ENCODE measurements at regions not wholly inside any gene's neighbourhood (a gene's known extent, or its start where the extent isn't known, plus 50 kb on each side); places are given as distances from the start of the nearest gene placed in this dataset.

DNA sequence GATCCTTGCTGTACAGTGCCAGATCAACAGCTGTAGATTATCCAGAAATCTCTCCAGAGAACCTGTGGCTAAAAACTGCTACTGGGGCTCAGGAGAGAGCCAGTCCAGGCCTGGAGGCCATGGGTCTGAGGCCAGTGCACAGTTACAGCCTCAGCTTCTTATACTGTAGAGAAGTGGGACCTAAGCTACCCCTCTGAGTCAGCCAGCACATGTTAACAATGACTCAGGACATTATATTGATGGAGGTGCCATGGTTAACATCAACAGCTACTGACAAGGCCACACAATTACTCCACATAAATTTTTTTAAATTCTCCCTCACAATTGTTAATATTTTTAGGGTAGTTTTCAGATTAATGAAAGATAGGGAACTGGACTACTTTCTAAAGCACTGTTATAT is 138.5 kb downstream of the RBM26 start:
- Histone ChIP-seq H3K9me3 (ENCODE audit: insufficient read depth, low read length) (no peaks in the 10 kb centered on the region), H4K20me1 (ENCODE audit: insufficient read depth, low read length) (no peaks in the 10 kb centered on the region), H3K4me2 (ENCODE audit: low read length) (no peak overlapping the region), H3K4me1 (ENCODE audit: low read length) (no peaks in the 10 kb centered on the region), H3K4me3 (ENCODE audit: low read length) (no peak overlapping the region), H3K9ac (ENCODE audit: low read length) (no peak overlapping the region), H3K27ac (ENCODE audit: low read length) (no peak overlapping the region), H2AFZ (ENCODE audit: low read depth, low read length) (no peak overlapping the region), H3K27me3 (ENCODE audit: low read depth, low read length) (0 out of 2 replicates have a peak, but pooled peaks cover 9% of the 10 kb centered on the region), H3K36me3 (replicated peaks; ENCODE audit: low read depth, low read length) (no peaks in the 10 kb centered on the region), H3K79me2 (ENCODE audit: low read length) (no peaks in the 10 kb centered on the region)
- no peak for TF ChIP-seq EZH2phosphoT487 (IDR thresholded peaks at IDR 0.05; ENCODE audit: low read depth)
- TF ChIP-seq, protein P1, sequence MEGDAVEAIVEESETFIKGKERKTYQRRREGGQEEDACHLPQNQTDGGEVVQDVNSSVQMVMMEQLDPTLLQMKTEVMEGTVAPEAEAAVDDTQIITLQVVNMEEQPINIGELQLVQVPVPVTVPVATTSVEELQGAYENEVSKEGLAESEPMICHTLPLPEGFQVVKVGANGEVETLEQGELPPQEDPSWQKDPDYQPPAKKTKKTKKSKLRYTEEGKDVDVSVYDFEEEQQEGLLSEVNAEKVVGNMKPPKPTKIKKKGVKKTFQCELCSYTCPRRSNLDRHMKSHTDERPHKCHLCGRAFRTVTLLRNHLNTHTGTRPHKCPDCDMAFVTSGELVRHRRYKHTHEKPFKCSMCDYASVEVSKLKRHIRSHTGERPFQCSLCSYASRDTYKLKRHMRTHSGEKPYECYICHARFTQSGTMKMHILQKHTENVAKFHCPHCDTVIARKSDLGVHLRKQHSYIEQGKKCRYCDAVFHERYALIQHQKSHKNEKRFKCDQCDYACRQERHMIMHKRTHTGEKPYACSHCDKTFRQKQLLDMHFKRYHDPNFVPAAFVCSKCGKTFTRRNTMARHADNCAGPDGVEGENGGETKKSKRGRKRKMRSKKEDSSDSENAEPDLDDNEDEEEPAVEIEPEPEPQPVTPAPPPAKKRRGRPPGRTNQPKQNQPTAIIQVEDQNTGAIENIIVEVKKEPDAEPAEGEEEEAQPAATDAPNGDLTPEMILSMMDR (IDR thresholded peaks at IDR 0.05; ENCODE audit: low read depth, low read length) = no peak

DNA sequence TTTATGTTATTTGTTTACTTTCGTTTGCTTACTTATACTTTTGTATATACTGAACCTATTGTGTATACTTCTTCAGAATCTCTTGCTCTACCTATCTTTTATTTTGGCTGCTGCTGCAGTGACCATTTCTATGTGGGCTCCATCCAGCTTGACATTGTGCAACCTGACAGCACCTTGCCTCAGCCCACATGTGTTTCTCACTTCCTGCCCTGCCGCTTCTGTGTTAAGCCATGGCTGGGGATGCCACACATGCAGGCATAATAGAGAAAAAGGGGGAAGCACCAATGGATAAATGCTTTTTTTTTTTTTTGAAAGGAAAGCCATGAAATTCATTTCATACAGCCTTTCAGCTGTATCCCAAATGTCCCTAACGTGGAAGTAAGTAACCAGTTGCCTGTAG is 147.6 kb downstream of the RBM26 start:
- Histone ChIP-seq H4K20me1 (ENCODE audit: insufficient read depth, low read length) (no peaks in the 10 kb centered on the region), H2AFZ (ENCODE audit: low read depth, low read length) (no peak overlapping the region)
- no peak for TF ChIP-seq EZH2phosphoT487 (IDR thresholded peaks at IDR 0.05; ENCODE audit: low read depth)
- TF ChIP-seq, protein P1 (IDR thresholded peaks at IDR 0.05; ENCODE audit: low read depth, low read length) = no peak

DNA sequence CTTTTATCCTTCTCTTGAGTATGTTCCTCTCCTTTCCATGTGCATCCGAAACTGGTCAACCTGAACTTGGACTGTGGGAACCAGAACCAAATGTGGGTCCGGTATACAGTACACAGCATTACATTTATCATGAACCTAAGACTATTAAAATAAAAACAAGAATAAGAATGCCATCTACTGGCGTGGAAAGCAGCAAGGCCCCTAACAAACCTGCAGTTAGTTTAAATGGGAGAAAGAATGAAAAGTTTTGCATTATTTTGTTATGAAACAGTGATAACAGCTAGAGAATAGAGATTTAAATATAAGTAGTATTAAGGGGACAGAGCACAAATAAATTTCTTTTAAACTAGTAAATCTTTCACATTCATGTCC is 159.5 kb downstream of the RBM26 start:
- Histone ChIP-seq H3K36me3 (replicated peaks; ENCODE audit: low read depth, low read length) (no peaks in the 10 kb centered on the region), H3K79me2 (ENCODE audit: low read length) (no peaks in the 10 kb centered on the region), H3K27ac (ENCODE audit: low read length) (no peak overlapping the region), H3K4me1 (ENCODE audit: low read length) (peaks cover 7% of the 10 kb centered on the region), H3K9me3 (ENCODE audit: insufficient read depth, low read length) (no peaks in the 10 kb centered on the region), H3K9ac (ENCODE audit: low read length) (0 out of 2 replicates have a peak overlapping the region, but pooled peaks have one; percentile 14), H2AFZ (ENCODE audit: low read depth, low read length) (peak overlapping the region; percentile 19; the same call in 1 of the 2 replicates), H3K4me3 (ENCODE audit: low read length) (peak overlapping the region; percentile 64), H4K20me1 (ENCODE audit: insufficient read depth, low read length) (no peaks in the 10 kb centered on the region), H3K4me2 (ENCODE audit: low read length) (peak overlapping the region; percentile 69), H3K27me3 (ENCODE audit: low read depth, low read length) (peaks cover 26% of the 10 kb centered on the region)
- TF ChIP-seq EZH2phosphoT487 (IDR thresholded peaks at IDR 0.05; ENCODE audit: low read depth) = no peak
- TF ChIP-seq, protein P1 (IDR thresholded peaks at IDR 0.05; ENCODE audit: low read depth, low read length) = peak; percentile 92

More for the DNA sequence above, 147.6 kb downstream of the RBM26 start:
- H3K36me3 ChIP-seq (replicated peaks; ENCODE audit: low read depth, low read length) = no peaks in the 10 kb centered on the region
- 0 out of 2 replicates have a peak, but pooled peaks cover 6% of the 10 kb centered on the region for H3K4me1 ChIP-seq (ENCODE audit: low read length)
- no peaks in the 10 kb centered on the region for H3K27me3 ChIP-seq (ENCODE audit: low read depth, low read length)
- no peak overlapping the region for H3K4me3 ChIP-seq (ENCODE audit: low read length)
- H3K9me3 ChIP-seq (ENCODE audit: insufficient read depth, low read length) = no peaks in the 10 kb centered on the region
- H3K27ac ChIP-seq (ENCODE audit: low read length) = no peak overlapping the region
- H3K4me2 ChIP-seq (ENCODE audit: low read length) = peak overlapping the region; percentile 18
- no peak overlapping the region for H3K9ac ChIP-seq (ENCODE audit: low read length)
- H3K79me2 ChIP-seq (ENCODE audit: low read length) = no peaks in the 10 kb centered on the region

DNA sequence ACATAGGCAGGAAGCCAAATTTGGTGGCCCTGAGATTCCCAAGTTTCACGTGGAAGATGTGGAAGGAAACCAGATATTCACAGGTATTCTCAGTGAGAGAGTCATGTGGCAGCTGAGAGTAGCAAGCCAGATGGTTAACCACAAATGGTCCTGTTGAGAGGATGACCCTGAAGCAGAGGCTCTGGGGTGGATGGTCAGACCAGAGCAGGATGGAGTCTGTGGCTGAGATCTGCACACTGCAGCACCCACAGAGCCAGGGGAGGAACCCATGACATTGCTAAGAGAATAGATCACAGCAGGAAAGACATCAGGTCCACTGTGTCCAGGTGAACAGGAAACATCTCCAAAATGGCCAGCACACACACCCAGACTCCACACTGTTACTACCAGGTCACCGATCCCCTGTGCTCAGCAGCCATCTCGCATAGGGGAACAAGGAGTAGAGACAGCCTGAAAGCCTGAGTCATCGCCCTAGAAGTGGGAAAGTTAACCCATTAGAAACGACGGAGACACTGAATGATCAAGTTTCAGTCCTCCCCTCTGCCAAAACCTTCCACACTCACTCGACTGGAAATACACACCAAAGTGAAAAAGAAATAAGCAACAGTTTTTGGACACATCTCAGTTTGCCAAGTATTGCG is 160.0 kb downstream of the RBM26 start:
- Histone ChIP-seq H3K4me3 (ENCODE audit: low read length) (peak overlapping the region; percentile 64), H3K27ac (ENCODE audit: low read length) (no peak overlapping the region), H3K9ac (ENCODE audit: low read length) (0 out of 2 replicates have a peak overlapping the region, but pooled peaks have one; percentile 14), H3K4me2 (ENCODE audit: low read length) (peak overlapping the region; percentile 69), H3K36me3 (replicated peaks; ENCODE audit: low read depth, low read length) (no peaks in the 10 kb centered on the region), H3K79me2 (ENCODE audit: low read length) (no peaks in the 10 kb centered on the region), H3K27me3 (ENCODE audit: low read depth, low read length) (peaks cover 31% of the 10 kb centered on the region), H3K4me1 (ENCODE audit: low read length) (peaks cover 7% of the 10 kb centered on the region), H3K9me3 (ENCODE audit: insufficient read depth, low read length) (no peaks in the 10 kb centered on the region), H4K20me1 (ENCODE audit: insufficient read depth, low read length) (no peaks in the 10 kb centered on the region), H2AFZ (ENCODE audit: low read depth, low read length) (peak overlapping the region; percentile 19; the same call in 1 of the 2 replicates)
- TF ChIP-seq, protein P1 (IDR thresholded peaks at IDR 0.05; ENCODE audit: low read depth, low read length) = no peak
- TF ChIP-seq EZH2phosphoT487 (IDR thresholded peaks at IDR 0.05; ENCODE audit: low read depth) = no peak

Data from OCI-LY3 (cell line).